GM10248 (cell line): ENCODE measurements at regions not wholly inside any gene's neighbourhood (a gene's known extent, or its start where the extent isn't known, plus 50 kb on each side); places are given as distances from the start of the nearest gene placed in this dataset.

Experiments
- CTCF ChIA-PET: fragments of 300-600 bp; sonication (Branson Sonifier 250); formaldehyde crosslinking; extraction: SDS; loops from one replicate; lab custom pipeline; 2021; ENCODE audit warnings: antibody characterized with exemption; lab: Yijun Ruan, JAX
- POLR2A ChIA-PET: fragments of 350-650 bp; sonication (Branson Sonifier 250); formaldehyde crosslinking; extraction: SDS; loops from one replicate; lab custom pipeline; 2020; ENCODE audit warnings: antibody characterized with exemption; lab: Yijun Ruan, JAX
- DNase-seq: peaks from one replicate; pipeline ENCODE4 v3.0.0; 2012; ENCODE audit errors: extremely low spot score
- TF ChIP-seq, protein P1 (sequence below): IDR thresholded peaks from 2 replicates; pipeline ENCODE4 v1.5.1; 2012; ENCODE audit warnings: mild to moderate bottlenecking, low read depth; ENCODE audit errors: extremely low read depth, missing control alignments, control extremely low read depth

DNA sequence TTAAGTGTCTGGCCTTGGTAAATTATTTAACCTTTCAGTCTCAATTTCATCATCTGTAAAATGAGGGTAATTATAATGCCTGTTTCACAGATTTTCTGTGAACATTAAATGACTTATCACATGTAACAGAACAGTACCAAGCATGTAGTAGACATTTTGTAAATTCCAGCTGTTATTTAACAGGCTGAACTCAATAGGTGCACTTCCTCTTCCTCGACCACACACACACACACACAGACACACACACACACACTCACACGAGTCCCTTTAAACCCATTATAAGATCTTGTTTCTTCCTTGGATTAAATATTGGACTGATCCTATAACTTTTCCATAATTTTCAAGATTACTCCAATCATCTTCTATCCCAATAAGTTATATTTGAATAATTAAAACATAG lies 53.4 kb upstream of the COL25A1 start:
- ChIA-PET CTCF (interaction anchor here (1.0 kb wide), 1 partner anchor 9 kb away, joined by 3 read pairs; no protein-coding TSS in a partner anchor), POLR2A (no interaction called here)
- TF ChIP-seq, protein P1, sequence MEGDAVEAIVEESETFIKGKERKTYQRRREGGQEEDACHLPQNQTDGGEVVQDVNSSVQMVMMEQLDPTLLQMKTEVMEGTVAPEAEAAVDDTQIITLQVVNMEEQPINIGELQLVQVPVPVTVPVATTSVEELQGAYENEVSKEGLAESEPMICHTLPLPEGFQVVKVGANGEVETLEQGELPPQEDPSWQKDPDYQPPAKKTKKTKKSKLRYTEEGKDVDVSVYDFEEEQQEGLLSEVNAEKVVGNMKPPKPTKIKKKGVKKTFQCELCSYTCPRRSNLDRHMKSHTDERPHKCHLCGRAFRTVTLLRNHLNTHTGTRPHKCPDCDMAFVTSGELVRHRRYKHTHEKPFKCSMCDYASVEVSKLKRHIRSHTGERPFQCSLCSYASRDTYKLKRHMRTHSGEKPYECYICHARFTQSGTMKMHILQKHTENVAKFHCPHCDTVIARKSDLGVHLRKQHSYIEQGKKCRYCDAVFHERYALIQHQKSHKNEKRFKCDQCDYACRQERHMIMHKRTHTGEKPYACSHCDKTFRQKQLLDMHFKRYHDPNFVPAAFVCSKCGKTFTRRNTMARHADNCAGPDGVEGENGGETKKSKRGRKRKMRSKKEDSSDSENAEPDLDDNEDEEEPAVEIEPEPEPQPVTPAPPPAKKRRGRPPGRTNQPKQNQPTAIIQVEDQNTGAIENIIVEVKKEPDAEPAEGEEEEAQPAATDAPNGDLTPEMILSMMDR: no peak
- DNase-seq: no peak

DNA sequence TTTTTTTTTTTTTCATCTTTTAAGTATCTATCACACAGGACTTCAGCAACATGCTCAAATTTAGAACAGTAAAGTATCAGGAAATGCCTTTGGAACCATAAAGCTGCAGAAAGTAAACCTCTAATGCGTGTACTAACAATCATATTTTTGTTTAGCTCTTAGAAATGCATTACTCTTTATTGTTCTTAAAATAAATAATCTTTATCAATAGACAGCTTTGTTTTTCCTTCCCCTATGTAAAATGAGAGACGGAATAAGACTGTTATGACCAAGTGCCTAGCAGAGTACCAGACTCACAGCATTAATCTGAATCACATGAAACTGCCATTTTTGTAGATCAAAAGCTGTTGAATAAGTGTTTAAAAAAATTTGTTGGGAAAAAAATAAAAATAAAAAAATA lies 50.5 kb upstream of the COL25A1 start:
- CTCF ChIA-PET: interaction anchor here (0.8 kb wide), 1 partner anchor 18 kb away, joined by 3 read pairs; no protein-coding TSS in a partner anchor

More for the DNA sequence above, 50.5 kb upstream of the COL25A1 start:
- TF ChIP-seq, protein P1: no peak
- POLR2A ChIA-PET: no interaction called here
- no peak for DNase-seq
